Loucy (cell line): ENCODE measurements at regions not wholly inside any gene's neighbourhood (a gene's known extent, or its start where the extent isn't known, plus 50 kb on each side); places are given as distances from the start of the nearest gene placed in this dataset.

Experiments used
- H2AFZ ChIP-seq: fragments of 200-600 bp; sonication (generic); 2 replicates; pipeline ENCODE4 v1.6.0; 2016; ENCODE audit warnings: antibody characterized with exemption, mild to moderate bottlenecking, low read length, moderate library complexity
- H3F3A ChIP-seq: fragments of 200-600 bp; 2 replicates; pipeline ENCODE4 v1.6.0; 2016; ENCODE audit warnings: antibody characterized with exemption, low read depth, mild to moderate bottlenecking
- H3K27me3 ChIP-seq: fragments of 200-600 bp; sonication (generic); 2 replicates; pipeline ENCODE4 v1.6.1; 2014; ENCODE audit warnings: low read length, mild to moderate bottlenecking; ENCODE audit not compliant: insufficient read depth, poor library complexity, severe bottlenecking
- H3K36me3 ChIP-seq: fragments of 200-600 bp; sonication (generic); 2 replicates; pipeline ENCODE4 v1.6.1; 2016; ENCODE audit warnings: low read length; ENCODE audit not compliant: insufficient read depth
- H3K4me1 ChIP-seq: fragments of 200-600 bp; sonication (generic); 2 replicates; pipeline ENCODE4 v1.5.1; 2014; ENCODE audit warnings: low read length, mild to moderate bottlenecking; ENCODE audit not compliant: insufficient read depth, poor library complexity, severe bottlenecking
- H3K4me2 ChIP-seq: fragments of 200-600 bp; sonication (generic); 2 replicates; pipeline ENCODE4 v1.6.0; 2014; ENCODE audit warnings: antibody characterized with exemption, low read length, low read depth, mild to moderate bottlenecking; ENCODE audit not compliant: poor library complexity, severe bottlenecking
- H3K4me3 ChIP-seq: fragments of 200-600 bp; sonication (generic); 2 replicates; pipeline ENCODE4 v1.5.1; 2014; ENCODE audit warnings: low read length, mild to moderate bottlenecking, mixed read lengths; ENCODE audit not compliant: poor library complexity, severe bottlenecking
- H3K79me2 ChIP-seq: fragments of 200-600 bp; sonication (generic); 2 replicates; pipeline ENCODE4 v1.6.1; 2014; ENCODE audit warnings: low read length; ENCODE audit not compliant: insufficient read depth
- H3K9ac ChIP-seq: fragments of 200-600 bp; sonication (generic); 2 replicates; pipeline ENCODE4 v1.6.0; 2014; ENCODE audit warnings: mild to moderate bottlenecking, low read depth, low read length, moderate library complexity; ENCODE audit not compliant: poor library complexity, severe bottlenecking
- H3K9me2 ChIP-seq: fragments of 200-600 bp; sonication (generic); replicated peaks from 2 replicates; pipeline ENCODE4 v1.6.1; 2016; ENCODE audit warnings: low read depth, low read length, mixed read lengths
- H3K9me3 ChIP-seq: fragments of 200-600 bp; sonication (generic); 2 replicates; pipeline ENCODE4 v1.6.1; 2014; ENCODE audit warnings: mild to moderate bottlenecking, antibody characterized with exemption, low read length, low read depth; ENCODE audit not compliant: insufficient read depth
- H4K20me1 ChIP-seq: fragments of 200-600 bp; sonication (generic); 2 replicates; pipeline ENCODE4 v1.6.0; 2014; ENCODE audit warnings: antibody characterized with exemption, low read length, mild to moderate bottlenecking; ENCODE audit not compliant: insufficient read depth, poor library complexity, severe bottlenecking
- EZH2phosphoT487 ChIP-seq: fragments of 200-600 bp; IDR thresholded peaks from 2 replicates; pipeline ENCODE4 v1.6.1; 2018; ENCODE audit warnings: antibody characterized with exemption, mild to moderate bottlenecking, moderate library complexity, borderline replicate concordance
- TF ChIP-seq, protein P1 (sequence below): fragments of 200-600 bp; sonication (generic); conservative IDR thresholded peaks from 2 replicates; pipeline ENCODE4 v1.5.1; 2014; ENCODE audit warnings: mild to moderate bottlenecking, antibody characterized with exemption, low read length

DNA sequence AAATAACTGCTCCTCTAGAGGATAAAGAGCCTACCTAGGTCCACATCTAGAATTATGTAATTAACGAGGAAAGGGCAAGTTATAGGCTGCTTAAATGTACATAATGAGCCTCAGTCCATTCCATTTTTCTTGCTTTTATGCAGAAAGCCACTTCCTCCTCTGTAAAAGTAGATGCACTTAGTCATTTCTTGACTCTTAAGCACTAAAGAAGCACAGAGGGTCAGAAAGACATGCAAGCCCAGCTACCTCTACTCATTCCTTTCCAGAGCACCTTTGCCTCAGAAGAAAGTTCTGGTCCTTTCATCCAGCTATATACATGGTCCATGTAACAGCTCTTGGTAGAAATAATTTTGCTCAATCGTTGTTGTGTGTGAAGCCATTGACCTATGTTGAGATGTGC lies 308.0 kb upstream of the NREP start:
- Histone ChIP-seq H3K4me3 (no peak overlapping the region), H3K9me2 (no peaks in the 10 kb centered on the region), H4K20me1 (no peaks in the 10 kb centered on the region), H3K9ac (no peak overlapping the region), H3K4me2 (no peak overlapping the region), H2AFZ (0 out of 2 replicates have a peak overlapping the region, but pooled peaks have one; percentile 36), H3K27me3 (no peaks in the 10 kb centered on the region), H3K4me1 (peaks cover 4% of the 10 kb centered on the region), H3K79me2 (no peaks in the 10 kb centered on the region), H3K9me3 (no peaks in the 10 kb centered on the region), H3K36me3 (no peaks in the 10 kb centered on the region), H3F3A (no peaks in the 10 kb centered on the region)
- no peak for TF ChIP-seq EZH2phosphoT487
- TF ChIP-seq, protein P1, sequence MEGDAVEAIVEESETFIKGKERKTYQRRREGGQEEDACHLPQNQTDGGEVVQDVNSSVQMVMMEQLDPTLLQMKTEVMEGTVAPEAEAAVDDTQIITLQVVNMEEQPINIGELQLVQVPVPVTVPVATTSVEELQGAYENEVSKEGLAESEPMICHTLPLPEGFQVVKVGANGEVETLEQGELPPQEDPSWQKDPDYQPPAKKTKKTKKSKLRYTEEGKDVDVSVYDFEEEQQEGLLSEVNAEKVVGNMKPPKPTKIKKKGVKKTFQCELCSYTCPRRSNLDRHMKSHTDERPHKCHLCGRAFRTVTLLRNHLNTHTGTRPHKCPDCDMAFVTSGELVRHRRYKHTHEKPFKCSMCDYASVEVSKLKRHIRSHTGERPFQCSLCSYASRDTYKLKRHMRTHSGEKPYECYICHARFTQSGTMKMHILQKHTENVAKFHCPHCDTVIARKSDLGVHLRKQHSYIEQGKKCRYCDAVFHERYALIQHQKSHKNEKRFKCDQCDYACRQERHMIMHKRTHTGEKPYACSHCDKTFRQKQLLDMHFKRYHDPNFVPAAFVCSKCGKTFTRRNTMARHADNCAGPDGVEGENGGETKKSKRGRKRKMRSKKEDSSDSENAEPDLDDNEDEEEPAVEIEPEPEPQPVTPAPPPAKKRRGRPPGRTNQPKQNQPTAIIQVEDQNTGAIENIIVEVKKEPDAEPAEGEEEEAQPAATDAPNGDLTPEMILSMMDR: no peak

DNA sequence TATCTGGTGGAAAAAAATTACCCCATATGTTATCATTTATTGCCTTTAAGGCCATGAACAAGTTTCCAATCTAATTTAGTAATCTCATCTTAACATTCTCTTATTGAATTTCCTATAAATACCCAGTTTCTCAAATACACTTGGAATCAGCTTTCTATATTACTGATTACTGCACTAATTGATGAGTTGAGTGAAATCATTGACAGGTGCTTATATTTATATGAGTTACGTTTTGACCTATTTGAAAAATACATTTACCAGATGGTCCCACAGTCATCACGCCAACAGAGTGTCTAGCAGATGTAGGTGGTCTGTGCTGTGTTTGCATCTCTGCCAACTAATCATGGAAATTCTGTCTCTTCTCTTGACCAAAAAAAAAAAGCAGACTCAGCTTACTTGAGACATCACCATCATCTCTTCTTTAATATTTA lies 307.3 kb upstream of the NREP start:
- no peak overlapping the region for H3K4me2 ChIP-seq
- no peak overlapping the region for H3K9ac ChIP-seq
- H2AFZ ChIP-seq: no peak overlapping the region
- H3K9me2 ChIP-seq: no peaks in the 10 kb centered on the region
- H3K9me3 ChIP-seq: no peaks in the 10 kb centered on the region
- H3F3A ChIP-seq: no peaks in the 10 kb centered on the region
- H3K27me3 ChIP-seq: no peaks in the 10 kb centered on the region
- TF ChIP-seq, protein P1: no peak
- TF ChIP-seq EZH2phosphoT487: no peak
- no peaks in the 10 kb centered on the region for H3K79me2 ChIP-seq
- peaks cover 9% of the 10 kb centered on the region for H3K4me1 ChIP-seq
- H4K20me1 ChIP-seq: no peaks in the 10 kb centered on the region
- H3K36me3 ChIP-seq: no peaks in the 10 kb centered on the region
- H3K4me3 ChIP-seq: no peak overlapping the region

DNA sequence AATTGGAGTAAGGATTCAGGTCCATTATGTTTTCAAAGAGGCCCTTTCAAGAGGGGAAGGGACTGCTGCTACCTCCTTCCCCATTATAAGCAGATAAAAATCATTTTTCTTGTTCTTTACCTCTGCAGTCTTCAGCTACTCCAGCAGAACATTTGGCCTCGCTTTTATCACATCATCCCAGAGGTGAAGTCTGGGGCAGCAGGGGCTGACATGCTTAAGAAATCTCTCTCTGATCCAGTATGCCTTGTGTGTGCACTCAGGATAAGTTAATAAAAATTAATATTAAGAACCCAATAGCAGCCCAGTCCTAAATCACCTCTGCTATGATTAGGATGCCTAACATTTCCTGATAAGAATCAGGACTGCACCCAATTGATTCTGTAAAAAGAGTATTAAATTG lies 306.9 kb upstream of the NREP start:
- Histone ChIP-seq H4K20me1 (no peaks in the 10 kb centered on the region), H3K36me3 (no peaks in the 10 kb centered on the region), H3K9me2 (no peaks in the 10 kb centered on the region), H3K4me2 (no peak overlapping the region), H3K9ac (no peak overlapping the region), H3K79me2 (no peaks in the 10 kb centered on the region), H3K27me3 (no peaks in the 10 kb centered on the region), H3K9me3 (no peaks in the 10 kb centered on the region), H3K4me3 (no peak overlapping the region), H2AFZ (no peak overlapping the region), H3K4me1 (peaks cover 9% of the 10 kb centered on the region), H3F3A (no peaks in the 10 kb centered on the region)
- no peak for TF ChIP-seq EZH2phosphoT487
- TF ChIP-seq, protein P1: no peak
